ENCODE measurements at regions not wholly inside any gene's neighbourhood (a gene's known extent, or its start where the extent isn't known, plus 50 kb on each side); places are given as distances from the start of the nearest gene placed in this dataset.

DNA sequence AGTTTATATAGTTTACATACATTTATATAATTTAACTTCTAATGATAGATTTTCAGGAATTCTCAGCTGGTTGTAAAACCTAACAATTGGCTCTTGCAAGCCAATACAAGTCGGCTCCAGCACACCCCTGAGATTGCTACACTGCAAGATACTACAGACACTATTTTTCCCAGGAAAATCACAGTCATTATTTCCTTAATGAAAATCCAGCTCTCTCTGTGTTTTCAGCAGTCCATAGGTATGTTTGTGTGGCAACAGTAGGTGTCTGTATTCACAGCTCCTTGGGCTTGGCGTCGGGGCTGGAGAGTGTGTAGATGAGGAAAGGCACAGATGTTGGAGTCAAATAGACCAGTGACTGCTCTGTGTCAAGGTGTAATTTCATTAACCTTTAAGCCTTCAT, 78.7 kb upstream of the SPTBN1 start:
- H4K20me1 ChIP-seq (ENCODE audit: low read depth, low read length): no peaks in the 10 kb centered on the region
- H3K9ac ChIP-seq (ENCODE audit: low read length): no peak overlapping the region
- H3K79me2 ChIP-seq (ENCODE audit: insufficient read depth, low read length): no peaks in the 10 kb centered on the region
- no peak overlapping the region for H3K4me2 ChIP-seq (ENCODE audit: low read depth, low read length, poor library complexity, severe bottlenecking)
- TF ChIP-seq CTCF (IDR thresholded peaks at IDR 0.05; ENCODE audit: insufficient read depth, low read length, poor library complexity, severe bottlenecking): no peak
- no peak for TF ChIP-seq EZH2phosphoT487 (conservative IDR thresholded peaks at IDR 0.05; ENCODE audit: low read length)
- no peak overlapping the region for H2AFZ ChIP-seq (ENCODE audit: low read depth, low read length, severe bottlenecking)
- no peak overlapping the region for H3K4me3 ChIP-seq (ENCODE audit: insufficient read depth, low read length, poor library complexity, severe bottlenecking)
- H3K27me3 ChIP-seq (ENCODE audit: low read length): no peaks in the 10 kb centered on the region
- H3K9me3 ChIP-seq (ENCODE audit: insufficient read depth, low read length): no peaks in the 10 kb centered on the region
- no peak overlapping the region for H3K27ac ChIP-seq (ENCODE audit: low read depth, low read length)
- no peaks in the 10 kb centered on the region for H3K36me3 ChIP-seq (ENCODE audit: low read length)
- H3F3A ChIP-seq (ENCODE audit: insufficient read depth): no peaks in the 10 kb centered on the region
- no peaks in the 10 kb centered on the region for H3K9me2 ChIP-seq (replicated peaks; ENCODE audit: insufficient read depth, low read length)

DNA sequence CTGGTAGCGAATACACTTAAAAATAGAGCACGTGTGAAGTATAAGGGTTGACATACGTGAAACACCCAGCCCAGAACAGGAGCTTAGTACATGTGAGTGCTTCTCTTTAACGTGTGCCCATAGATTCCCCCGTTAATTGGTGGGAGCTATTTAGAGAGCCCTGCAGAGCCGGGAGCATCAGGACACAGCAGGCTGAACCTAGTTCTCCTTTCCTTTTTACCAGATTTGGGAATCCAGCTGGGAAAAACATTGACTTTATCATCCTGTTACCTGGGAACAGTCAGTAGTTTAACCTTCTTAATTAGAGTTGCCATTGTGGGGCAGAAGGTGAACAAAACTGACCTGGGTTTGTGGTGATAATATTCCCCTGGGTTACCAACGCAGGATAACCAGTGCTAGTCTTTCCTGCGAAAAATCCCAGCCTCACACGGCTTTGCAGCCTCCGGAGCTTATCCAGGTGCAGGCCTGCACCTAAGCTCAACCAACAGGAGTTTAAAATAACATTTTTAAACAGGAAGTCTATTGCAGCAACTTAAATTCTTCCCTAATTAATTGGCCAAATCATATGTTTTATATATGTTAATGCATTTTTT, 78.1 kb upstream of the SPTBN1 start:
- no peak overlapping the region for H3K4me3 ChIP-seq (ENCODE audit: insufficient read depth, low read length, poor library complexity, severe bottlenecking)

GRCh38 chr2:54380670-54381069, 75.5 kb upstream of the SPTBN1 start:
- H4K20me1 ChIP-seq (ENCODE audit: low read depth, low read length): no peaks in the 10 kb centered on the region
- no peaks in the 10 kb centered on the region for H3K79me2 ChIP-seq (ENCODE audit: insufficient read depth, low read length)
- no peaks in the 10 kb centered on the region for H3K27me3 ChIP-seq (ENCODE audit: low read length)
- no peak overlapping the region for H3K27ac ChIP-seq (ENCODE audit: low read depth, low read length)
- H3K36me3 ChIP-seq (ENCODE audit: low read length): no peaks in the 10 kb centered on the region
- no peaks in the 10 kb centered on the region for H3F3A ChIP-seq (ENCODE audit: insufficient read depth)
- no peak overlapping the region for H3K4me3 ChIP-seq (ENCODE audit: insufficient read depth, low read length, poor library complexity, severe bottlenecking)
- no peaks in the 10 kb centered on the region for H3K9me3 ChIP-seq (ENCODE audit: insufficient read depth, low read length)
- H3K9me2 ChIP-seq (replicated peaks; ENCODE audit: insufficient read depth, low read length): no peaks in the 10 kb centered on the region
- TF ChIP-seq CTCF (IDR thresholded peaks at IDR 0.05; ENCODE audit: insufficient read depth, low read length, poor library complexity, severe bottlenecking): no peak
- TF ChIP-seq EZH2phosphoT487 (conservative IDR thresholded peaks at IDR 0.05; ENCODE audit: low read length): no peak
- H3K4me2 ChIP-seq (ENCODE audit: low read depth, low read length, poor library complexity, severe bottlenecking): no peak overlapping the region
- H3K9ac ChIP-seq (ENCODE audit: low read length): no peak overlapping the region
- H2AFZ ChIP-seq (ENCODE audit: low read depth, low read length, severe bottlenecking): no peak overlapping the region

More for the DNA sequence above, 78.1 kb upstream of the SPTBN1 start:
- Histone ChIP-seq H3K4me2 (ENCODE audit: low read depth, low read length, poor library complexity, severe bottlenecking) (no peak overlapping the region), H4K20me1 (ENCODE audit: low read depth, low read length) (no peaks in the 10 kb centered on the region), H3F3A (ENCODE audit: insufficient read depth) (no peaks in the 10 kb centered on the region), H3K27me3 (ENCODE audit: low read length) (no peaks in the 10 kb centered on the region), H3K36me3 (ENCODE audit: low read length) (no peaks in the 10 kb centered on the region), H3K9me2 (replicated peaks; ENCODE audit: insufficient read depth, low read length) (no peaks in the 10 kb centered on the region), H3K27ac (ENCODE audit: low read depth, low read length) (no peak overlapping the region), H2AFZ (ENCODE audit: low read depth, low read length, severe bottlenecking) (no peak overlapping the region), H3K9ac (ENCODE audit: low read length) (no peak overlapping the region), H3K79me2 (ENCODE audit: insufficient read depth, low read length) (no peaks in the 10 kb centered on the region), H3K9me3 (ENCODE audit: insufficient read depth, low read length) (no peaks in the 10 kb centered on the region)
- TF ChIP-seq EZH2phosphoT487 (conservative IDR thresholded peaks at IDR 0.05; ENCODE audit: low read length) (no peak), CTCF (IDR thresholded peaks at IDR 0.05; ENCODE audit: insufficient read depth, low read length, poor library complexity, severe bottlenecking) (no peak)

Measured in SU-DHL-6 (cell line).